SU-DHL-6 (cell line): ENCODE measurements at regions not wholly inside any gene's neighbourhood (a gene's known extent, or its start where the extent isn't known, plus 50 kb on each side); places are given as distances from the start of the nearest gene placed in this dataset.

Source experiments
- H2AFZ ChIP-seq: fragments of 200-600 bp; sonication (generic); 2 replicates; pipeline ENCODE4 v1.6.1; 2014; ENCODE audit warnings: low read depth, mild to moderate bottlenecking, moderate library complexity, mixed read lengths, antibody characterized with exemption, low read length; ENCODE audit not compliant: severe bottlenecking
- H3F3A ChIP-seq: fragments of 200-600 bp; shearing (Covaris generic); 2 replicates; pipeline ENCODE4 v1.6.0; 2016; ENCODE audit warnings: antibody characterized with exemption, mild to moderate bottlenecking; ENCODE audit not compliant: insufficient read depth
- H3K27ac ChIP-seq: fragments of 200-600 bp; sonication (generic); 2 replicates; pipeline ENCODE4 v1.5.1; 2016; ENCODE audit warnings: low read depth, mild to moderate bottlenecking, low read length, moderate library complexity, mixed read lengths
- H3K27me3 ChIP-seq: fragments of 200-600 bp; sonication (generic), shearing (Covaris generic); 2 replicates; pipeline ENCODE4 v1.6.0; 2014; ENCODE audit warnings: mild to moderate bottlenecking, low read length
- H3K36me3 ChIP-seq: fragments of 200-600 bp; sonication (generic); 2 replicates; pipeline ENCODE4 v1.6.1; 2014; ENCODE audit warnings: mild to moderate bottlenecking, low read length, mixed read lengths
- H3K4me2 ChIP-seq: fragments of 300-600, 200-600 bp; shearing (Covaris generic), sonication (generic); 2 replicates; pipeline ENCODE4 v1.6.0; 2014; ENCODE audit warnings: low read length, low read depth, mild to moderate bottlenecking; ENCODE audit not compliant: poor library complexity, severe bottlenecking
- H3K4me3 ChIP-seq: fragments of 200-600 bp; sonication (generic); 2 replicates; pipeline ENCODE4 v1.5.1; 2014; ENCODE audit warnings: antibody characterized with exemption, low read length, mild to moderate bottlenecking, mixed read lengths; ENCODE audit not compliant: insufficient read depth, poor library complexity, severe bottlenecking
- H3K79me2 ChIP-seq: fragments of 200-600 bp; sonication (generic); 2 replicates; pipeline ENCODE4 v1.6.1; 2014; ENCODE audit warnings: mild to moderate bottlenecking, low read length, moderate library complexity; ENCODE audit not compliant: insufficient read depth
- H3K9ac ChIP-seq: fragments of 200-600 bp; sonication (generic); 2 replicates; pipeline ENCODE4 v1.7.0; 2014; ENCODE audit warnings: mild to moderate bottlenecking, low read length
- H3K9me2 ChIP-seq: fragments of 200-600 bp; sonication (generic); replicated peaks from 2 replicates; pipeline ENCODE4 v1.6.1; 2014; ENCODE audit warnings: low read length; ENCODE audit not compliant: insufficient read depth
- H3K9me3 ChIP-seq: fragments of 200-600 bp; sonication (generic); 2 replicates; pipeline ENCODE4 v1.6.1; 2014; ENCODE audit warnings: low read length, mixed read lengths; ENCODE audit not compliant: insufficient read depth
- H4K20me1 ChIP-seq: fragments of 200-600 bp; sonication (generic); 2 replicates; pipeline ENCODE4 v1.6.1; 2014; ENCODE audit warnings: low read depth, mild to moderate bottlenecking, antibody characterized with exemption, low read length, moderate library complexity, mixed read lengths
- EZH2phosphoT487 ChIP-seq: fragments of 200-600 bp; sonication (generic), shearing (Covaris generic); conservative IDR thresholded peaks from 2 replicates; pipeline ENCODE4 v1.6.1; 2018; ENCODE audit warnings: mild to moderate bottlenecking, antibody characterized with exemption, low read length, moderate library complexity, mixed read lengths
- TF ChIP-seq, protein P1 (sequence below): fragments of 200-600 bp; sonication (generic); IDR thresholded peaks from one replicate; pipeline ENCODE4 v1.5.1; 2017; ENCODE audit warnings: antibody characterized with exemption, mild to moderate bottlenecking, low read length, moderate library complexity; ENCODE audit not compliant: insufficient read depth, poor library complexity, severe bottlenecking

DNA sequence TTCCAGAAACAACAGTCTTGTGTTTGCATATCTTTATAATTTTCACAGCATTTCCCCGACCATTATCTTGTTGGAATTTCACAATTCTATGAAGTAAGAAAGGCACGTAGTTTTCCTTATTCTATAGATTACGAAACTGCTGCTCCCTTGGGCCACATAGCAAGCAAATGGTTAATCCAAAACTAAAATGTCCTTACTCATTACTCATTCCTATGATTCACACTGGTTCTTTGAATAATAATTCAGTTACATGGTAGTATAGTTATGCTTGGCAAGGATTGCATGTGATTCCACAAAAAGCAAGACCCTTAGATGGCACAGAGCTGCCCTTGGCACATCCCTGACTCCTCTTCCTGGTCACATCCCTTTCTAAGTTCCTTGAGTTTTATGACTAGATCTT is 51.2 kb downstream of the OR13H1 start:
- Histone ChIP-seq H3K9me3 (no peaks in the 10 kb centered on the region), H2AFZ (no peak overlapping the region), H3K9me2 (no peaks in the 10 kb centered on the region), H3K4me2 (no peak overlapping the region), H3K27me3 (no peaks in the 10 kb centered on the region), H4K20me1 (no peaks in the 10 kb centered on the region), H3K4me3 (no peak overlapping the region), H3K9ac (no peak overlapping the region), H3K27ac (no peak overlapping the region), H3K79me2 (no peaks in the 10 kb centered on the region), H3K36me3 (no peaks in the 10 kb centered on the region), H3F3A (no peaks in the 10 kb centered on the region)
- TF ChIP-seq EZH2phosphoT487 = no peak
- TF ChIP-seq, protein P1, sequence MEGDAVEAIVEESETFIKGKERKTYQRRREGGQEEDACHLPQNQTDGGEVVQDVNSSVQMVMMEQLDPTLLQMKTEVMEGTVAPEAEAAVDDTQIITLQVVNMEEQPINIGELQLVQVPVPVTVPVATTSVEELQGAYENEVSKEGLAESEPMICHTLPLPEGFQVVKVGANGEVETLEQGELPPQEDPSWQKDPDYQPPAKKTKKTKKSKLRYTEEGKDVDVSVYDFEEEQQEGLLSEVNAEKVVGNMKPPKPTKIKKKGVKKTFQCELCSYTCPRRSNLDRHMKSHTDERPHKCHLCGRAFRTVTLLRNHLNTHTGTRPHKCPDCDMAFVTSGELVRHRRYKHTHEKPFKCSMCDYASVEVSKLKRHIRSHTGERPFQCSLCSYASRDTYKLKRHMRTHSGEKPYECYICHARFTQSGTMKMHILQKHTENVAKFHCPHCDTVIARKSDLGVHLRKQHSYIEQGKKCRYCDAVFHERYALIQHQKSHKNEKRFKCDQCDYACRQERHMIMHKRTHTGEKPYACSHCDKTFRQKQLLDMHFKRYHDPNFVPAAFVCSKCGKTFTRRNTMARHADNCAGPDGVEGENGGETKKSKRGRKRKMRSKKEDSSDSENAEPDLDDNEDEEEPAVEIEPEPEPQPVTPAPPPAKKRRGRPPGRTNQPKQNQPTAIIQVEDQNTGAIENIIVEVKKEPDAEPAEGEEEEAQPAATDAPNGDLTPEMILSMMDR = no peak

DNA sequence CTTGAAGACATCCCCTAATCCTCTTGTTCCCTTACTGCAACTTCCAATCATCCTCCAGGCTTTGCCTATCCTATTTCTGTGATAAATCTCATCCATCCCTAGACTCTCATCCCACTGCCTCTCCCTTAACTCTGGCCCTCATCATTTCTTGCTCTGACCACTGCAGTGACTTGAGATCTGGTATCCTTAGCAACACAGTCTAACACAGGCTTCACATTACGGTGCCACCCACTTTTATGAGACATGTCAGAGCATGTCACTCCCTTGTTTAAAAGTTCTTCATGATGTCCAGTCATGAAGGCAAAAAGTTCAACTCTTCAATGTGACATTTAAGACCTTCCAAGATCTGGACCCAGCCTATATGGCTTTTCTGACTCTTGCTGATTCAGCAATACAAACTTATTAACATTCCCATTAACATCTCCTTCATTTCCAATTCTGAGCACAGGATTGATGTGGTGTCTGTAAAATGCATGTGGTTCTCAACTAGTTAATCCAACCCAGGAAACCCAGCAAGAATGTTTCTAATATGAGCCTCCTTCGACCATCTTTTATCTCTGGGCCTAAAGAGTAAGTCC is 64.0 kb downstream of the OR13H1 start:
- no peaks in the 10 kb centered on the region for H3K9me2 ChIP-seq
- H2AFZ ChIP-seq = no peak overlapping the region
- H4K20me1 ChIP-seq = no peaks in the 10 kb centered on the region
- H3K79me2 ChIP-seq = no peaks in the 10 kb centered on the region
- H3F3A ChIP-seq = no peaks in the 10 kb centered on the region
- H3K9me3 ChIP-seq = no peaks in the 10 kb centered on the region
- H3K27ac ChIP-seq = no peak overlapping the region
- TF ChIP-seq EZH2phosphoT487 = no peak
- TF ChIP-seq, protein P1 = no peak
- no peak overlapping the region for H3K9ac ChIP-seq
- H3K27me3 ChIP-seq = no peaks in the 10 kb centered on the region
- H3K4me3 ChIP-seq = no peak overlapping the region
- H3K4me2 ChIP-seq = no peak overlapping the region
- H3K36me3 ChIP-seq = no peaks in the 10 kb centered on the region

DNA sequence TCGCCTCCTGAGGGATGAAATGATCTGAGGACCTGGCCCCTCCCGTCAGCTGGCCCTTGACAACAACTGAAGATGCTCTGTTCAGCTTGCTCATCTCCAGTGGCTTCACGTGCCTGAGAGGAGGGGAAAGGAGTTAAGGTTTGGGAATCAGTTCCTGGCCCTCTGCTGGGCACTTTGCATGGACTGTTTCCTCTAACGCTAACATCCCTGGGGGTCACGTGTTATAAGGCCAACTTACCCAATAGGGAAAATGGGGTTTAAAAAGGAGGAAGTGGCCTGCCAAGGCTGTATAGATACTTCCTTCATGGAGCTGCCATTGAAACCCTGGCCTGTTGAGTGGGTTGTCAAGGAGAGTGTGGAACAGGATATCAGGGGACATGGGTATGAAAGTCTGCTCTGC is 65.6 kb downstream of the OR13H1 start:
- no peak overlapping the region for H2AFZ ChIP-seq
- TF ChIP-seq, protein P1 = no peak
- TF ChIP-seq EZH2phosphoT487 = no peak
- H3F3A ChIP-seq = no peaks in the 10 kb centered on the region
- no peak overlapping the region for H3K9ac ChIP-seq
- H3K9me3 ChIP-seq = no peaks in the 10 kb centered on the region
- H3K36me3 ChIP-seq = no peaks in the 10 kb centered on the region
- H3K27ac ChIP-seq = no peak overlapping the region
- no peaks in the 10 kb centered on the region for H3K79me2 ChIP-seq
- no peaks in the 10 kb centered on the region for H4K20me1 ChIP-seq
- no peaks in the 10 kb centered on the region for H3K27me3 ChIP-seq
- no peaks in the 10 kb centered on the region for H3K9me2 ChIP-seq
- H3K4me2 ChIP-seq = no peak overlapping the region
- H3K4me3 ChIP-seq = no peak overlapping the region
